Trophoblast cell (in vitro differentiated cells and primary cell): ENCODE measurements at regions not wholly inside any gene's neighbourhood (a gene's known extent, or its start where the extent isn't known, plus 50 kb on each side); places are given as distances from the start of the nearest gene placed in this dataset.

ENCODE experiments used
- DNase-seq, 2 donors: peaks; one replicate each; pipeline ENCODE4 v3.0.0-alpha.2; 2016
- H2AFZ ChIP-seq: 2 replicates; pipeline ENCODE4 v1.6.1; 2013; ENCODE audit warnings: low read length, moderate library complexity, mild to moderate bottlenecking; ENCODE audit not compliant: insufficient read depth, poor library complexity
- H2AK5ac ChIP-seq: 2 replicates; pipeline ENCODE4 v1.6.1; 2013; ENCODE audit warnings: mild to moderate bottlenecking, low read length
- H2BK120ac ChIP-seq: 2 replicates; pipeline ENCODE4 v1.6.1; 2013; ENCODE audit warnings: low read length, mild to moderate bottlenecking, moderate library complexity; ENCODE audit not compliant: insufficient read depth, poor library complexity
- H2BK12ac ChIP-seq: 2 replicates; pipeline ENCODE4 v1.6.1; 2013; ENCODE audit warnings: mild to moderate bottlenecking, low read length, moderate library complexity
- H2BK5ac ChIP-seq: 2 replicates; pipeline ENCODE4 v1.6.1; 2013; ENCODE audit warnings: low read length, low read depth, moderate library complexity, mild to moderate bottlenecking; ENCODE audit not compliant: poor library complexity
- H3K14ac ChIP-seq: 2 replicates; pipeline ENCODE4 v1.6.1; 2013; ENCODE audit warnings: mild to moderate bottlenecking, low read length
- H3K18ac ChIP-seq: 2 replicates; pipeline ENCODE4 v1.6.1; 2013; ENCODE audit warnings: mild to moderate bottlenecking, low read length
- H3K23ac ChIP-seq: 2 replicates; pipeline ENCODE4 v1.6.1; 2013; ENCODE audit warnings: low read length
- H3K27ac ChIP-seq: 2 replicates; pipeline ENCODE4 v1.5.1; 2013; ENCODE audit warnings: low read depth, mild to moderate bottlenecking, inconsistent platforms, low read length, moderate library complexity
- H3K27me3 ChIP-seq: 2 replicates; pipeline ENCODE4 v1.6.1; 2013; ENCODE audit warnings: inconsistent platforms, mild to moderate bottlenecking, low read length, moderate library complexity; ENCODE audit not compliant: insufficient read depth
- H3K36me3 ChIP-seq, 2 experiments: 1 replicate in 1 of 2; 2 replicates in 1 of 2; pipeline ENCODE4 v1.6.1; 2013; ENCODE audit warnings: low read length in 2 of 2, mild to moderate bottlenecking in 2 of 2, moderate library complexity in 1 of 2; ENCODE audit not compliant: insufficient read depth in 2 of 2, control insufficient read depth in 1 of 2
- H3K4ac ChIP-seq: 2 replicates; pipeline ENCODE4 v1.6.1; 2013; ENCODE audit warnings: low read depth, mild to moderate bottlenecking, low read length, moderate library complexity
- H3K4me1 ChIP-seq, 2 experiments: 1 replicate in 1 of 2; 2 replicates in 1 of 2; pipeline ENCODE4 v1.6.1; 2013; ENCODE audit warnings: low read length in 2 of 2, mild to moderate bottlenecking in 2 of 2, moderate library complexity in 1 of 2; ENCODE audit not compliant: insufficient read depth in 2 of 2, control insufficient read depth in 1 of 2
- H3K4me2 ChIP-seq: 2 replicates; pipeline ENCODE4 v1.6.1; 2013; ENCODE audit warnings: inconsistent platforms, mild to moderate bottlenecking, low read length, moderate library complexity
- H3K4me3 ChIP-seq: 2 replicates; pipeline ENCODE4 v1.5.1; 2013; ENCODE audit warnings: mild to moderate bottlenecking, low read depth, low read length, inconsistent platforms
- H3K79me1 ChIP-seq: one replicate; pipeline ENCODE4 v1.6.1; 2013; ENCODE audit warnings: low read length
- H3K79me2 ChIP-seq: 2 replicates; pipeline ENCODE4 v1.6.1; 2013; ENCODE audit warnings: low read length, mild to moderate bottlenecking; ENCODE audit not compliant: control insufficient read depth, insufficient read depth, poor library complexity
- H3K9ac ChIP-seq: 2 replicates; pipeline ENCODE4 v1.6.1; 2013; ENCODE audit warnings: mild to moderate bottlenecking, low read length
- H3K9me3 ChIP-seq: 2 replicates; pipeline ENCODE4 v1.6.1; 2013; ENCODE audit warnings: low read depth, mild to moderate bottlenecking, control low read depth, inconsistent platforms, low read length; ENCODE audit not compliant: insufficient read depth
- H4K12ac ChIP-seq: 2 replicates; pipeline ENCODE4 v1.6.1; 2013; ENCODE audit warnings: low read depth, mild to moderate bottlenecking, low read length, moderate library complexity
- H4K8ac ChIP-seq: 2 replicates; pipeline ENCODE4 v1.6.1; 2013; ENCODE audit warnings: low read depth, mild to moderate bottlenecking, low read length, moderate library complexity
- H4K91ac ChIP-seq: one replicate; pipeline ENCODE4 v1.6.1; 2013; ENCODE audit warnings: low read depth, mild to moderate bottlenecking, low read length, moderate library complexity
- WGBS: extraction: QIAGEN DNeasy Blood & Tissue Kit; methylation state at CpG from one replicate; pipeline ENCODE4 v1.1.7; 2013; ENCODE audit warnings: missing lambda C conversion rate; ENCODE audit not compliant: insufficient read length, insufficient coverage; ENCODE audit errors: extremely low coverage; 5-methylcytosine and 5-hydroxymethylcytosine counted together

- H3K23ac ChIP-seq: no peak overlapping the region
- no peak overlapping the region for H3K4ac ChIP-seq
- no peak overlapping the region for H2AK5ac ChIP-seq
- H3K27me3 ChIP-seq: no peaks in the 10 kb centered on the region
- H3K79me1 ChIP-seq: no peaks in the 10 kb centered on the region
- H2AFZ ChIP-seq: no peak overlapping the region
- no peak overlapping the region for H3K4me3 ChIP-seq
- no peak overlapping the region for H3K14ac ChIP-seq
- H3K79me2 ChIP-seq: peaks cover 2% of the 10 kb centered on the region
- DNase-seq: no peak
- no peak overlapping the region for H3K9ac ChIP-seq
- H3K4me1 ChIP-seq: peaks cover 4 to 6% of the 10 kb centered on the region in 2 experiments
- no peak overlapping the region for H3K27ac ChIP-seq
- H4K91ac ChIP-seq: no peak overlapping the region
- H2BK120ac ChIP-seq: no peak overlapping the region
- H2BK5ac ChIP-seq: no peak overlapping the region
- no peak overlapping the region for H3K18ac ChIP-seq
- no peaks in the 10 kb centered on the region for H3K36me3 ChIP-seq
- no peak overlapping the region for H2BK12ac ChIP-seq
- no peak overlapping the region for H3K4me2 ChIP-seq
- no peak overlapping the region for H4K8ac ChIP-seq
- no peak overlapping the region for H4K12ac ChIP-seq
- peaks cover 3% of the 10 kb centered on the region for H3K9me3 ChIP-seq
- no CpG with 5 or more reads among the region's 29 CpGs for WGBS
Observed at GRCh38 chr6:166853371-166854325, 102.7 kb downstream of the RNASET2 start.

DNA sequence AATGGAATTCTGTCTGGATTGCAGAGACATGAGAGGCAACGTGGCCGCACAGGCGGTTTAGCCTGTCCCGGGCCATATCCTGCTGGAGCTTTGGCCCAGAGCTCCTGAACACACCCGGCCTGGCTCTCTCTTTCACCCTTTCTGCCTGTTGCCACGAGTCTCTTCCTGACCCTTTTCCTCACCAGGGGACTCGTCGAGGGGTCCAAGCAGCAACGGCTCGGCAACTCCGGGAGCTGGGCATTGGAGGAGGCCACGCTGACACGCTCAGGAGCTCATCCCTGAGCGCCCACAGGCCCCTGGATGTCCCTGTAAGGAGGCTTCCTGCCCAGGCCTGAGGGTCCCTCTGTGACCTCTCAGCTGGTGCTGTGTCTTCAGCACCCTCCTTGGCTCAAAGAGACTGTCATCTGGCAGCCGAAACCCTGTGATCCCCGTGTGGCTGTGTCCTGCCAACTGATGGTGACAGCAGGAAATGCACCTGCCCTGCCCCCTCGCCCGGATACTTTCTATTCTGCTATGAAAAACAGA lies 103.8 kb downstream of the RNASET2 start:
- Histone ChIP-seq H3K36me3 (no peaks in the 10 kb centered on the region), H3K4me3 (no peak overlapping the region), H3K79me1 (no peaks in the 10 kb centered on the region), H3K27me3 (no peaks in the 10 kb centered on the region), H2BK12ac (peak overlapping the region; percentile 53), H3K18ac (no peak overlapping the region), H2BK5ac (no peak overlapping the region), H2AK5ac (no peak overlapping the region), H2BK120ac (peak overlapping the region; percentile 20), H3K4me1 (peaks cover 4 to 6% of the 10 kb centered on the region in 2 experiments), H3K9me3 (peaks cover 3% of the 10 kb centered on the region), H4K8ac (no peak overlapping the region), H2AFZ (no peak overlapping the region), H3K14ac (peak overlapping the region; percentile 22), H3K79me2 (peaks cover 2% of the 10 kb centered on the region), H4K91ac (no peak overlapping the region), H3K9ac (no peak overlapping the region), H3K4ac (no peak overlapping the region), H3K23ac (no peak overlapping the region), H3K27ac (no peak overlapping the region), H3K4me2 (no peak overlapping the region), H4K12ac (peak overlapping the region; percentile 12)
- no CpG with 5 or more reads among the region's 18 CpGs for WGBS
- DNase-seq: no peak

DNA sequence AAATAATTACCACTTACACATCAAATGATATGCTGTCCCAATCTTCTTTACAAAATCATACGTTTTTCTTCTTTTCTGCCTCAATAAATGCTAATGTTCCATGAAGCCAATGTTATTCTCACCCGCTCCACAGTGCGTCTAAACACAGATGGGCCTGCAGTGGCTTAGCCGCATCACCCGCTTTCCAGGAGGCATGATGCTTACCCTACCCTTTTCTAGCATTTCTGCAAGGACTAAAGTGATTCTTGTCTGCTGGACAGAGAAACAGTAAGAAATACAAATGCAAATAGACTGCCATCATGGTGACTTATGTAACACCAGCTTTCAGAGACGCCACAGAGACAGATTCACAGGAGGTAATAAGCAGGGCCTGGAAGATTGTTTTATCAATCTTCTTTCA lies 104.4 kb downstream of the RNASET2 start:
- Histone ChIP-seq H3K4me3 (no peak overlapping the region), H3K4me1 (peaks cover 4 to 6% of the 10 kb centered on the region in 2 experiments), H3K14ac (no peak overlapping the region), H3K4ac (no peak overlapping the region), H3K18ac (no peak overlapping the region), H3K36me3 (no peaks in the 10 kb centered on the region), H3K27me3 (no peaks in the 10 kb centered on the region), H3K4me2 (no peak overlapping the region), H2BK120ac (no peak overlapping the region), H4K91ac (no peak overlapping the region), H3K9me3 (peaks cover 3% of the 10 kb centered on the region), H2AFZ (no peak overlapping the region), H2AK5ac (no peak overlapping the region), H4K8ac (no peak overlapping the region), H4K12ac (no peak overlapping the region), H3K79me2 (peaks cover 2% of the 10 kb centered on the region), H3K9ac (no peak overlapping the region), H2BK5ac (no peak overlapping the region), H3K27ac (no peak overlapping the region), H2BK12ac (no peak overlapping the region), H3K79me1 (no peaks in the 10 kb centered on the region), H3K23ac (no peak overlapping the region)
- no peak for DNase-seq
- WGBS: 100% methylated on average over 1 of the region's 6 CpGs

- peaks cover 2% of the 10 kb centered on the region for H3K79me2 ChIP-seq
- no CpG with 5 or more reads among the region's 11 CpGs for WGBS
- H4K12ac ChIP-seq: no peak overlapping the region
- no peak overlapping the region for H3K18ac ChIP-seq
- peaks cover 4 to 6% of the 10 kb centered on the region in 2 experiments for H3K4me1 ChIP-seq
- DNase-seq: no peak
- no peak overlapping the region for H4K8ac ChIP-seq
- H2BK12ac ChIP-seq: no peak overlapping the region
- no peaks in the 10 kb centered on the region for H3K27me3 ChIP-seq
- H3K4me3 ChIP-seq: no peak overlapping the region
- peaks cover 3% of the 10 kb centered on the region for H3K9me3 ChIP-seq
- H4K91ac ChIP-seq: no peak overlapping the region
- no peak overlapping the region for H2AK5ac ChIP-seq
- H3K4ac ChIP-seq: no peak overlapping the region
- H2AFZ ChIP-seq: no peak overlapping the region
- H2BK120ac ChIP-seq: no peak overlapping the region
- no peak overlapping the region for H3K27ac ChIP-seq
- H3K9ac ChIP-seq: no peak overlapping the region
- no peaks in the 10 kb centered on the region for H3K36me3 ChIP-seq
- no peak overlapping the region for H3K4me2 ChIP-seq
- no peak overlapping the region for H3K23ac ChIP-seq
- no peaks in the 10 kb centered on the region for H3K79me1 ChIP-seq
- no peak overlapping the region for H2BK5ac ChIP-seq
- no peak overlapping the region for H3K14ac ChIP-seq
Observed at GRCh38 chr6:166851426-166851825, 104.9 kb downstream of the RNASET2 start.
